HG03196 (cell line): ENCODE measurements at regions not wholly inside any gene's neighbourhood (a gene's known extent, or its start where the extent isn't known, plus 50 kb on each side); places are given as distances from the start of the nearest gene placed in this dataset.

Experiments used
- ATAC-seq: cut with Tn5 transposase; IDR thresholded peaks from one replicate; pipeline ENCODE4 v1.9.1; 2021; ENCODE audit not compliant: unreplicated experiment

GRCh38 chr11:112728288-112728687 is 232.9 kb upstream of the NCAM1 start:
- no peak for ATAC-seq

- no peak for ATAC-seq
These were observed 232.5 kb upstream of the NCAM1 start for GRCh38 chr11:112728716-112729115.

- ATAC-seq, result no peak
These were observed 230.6 kb upstream of the NCAM1 start for GRCh38 chr11:112730591-112730990.

GRCh38 chr11:112731538-112731937 is 229.7 kb upstream of the NCAM1 start:
- ATAC-seq, result no peak

- ATAC-seq, result no peak
These were observed 229.2 kb upstream of the NCAM1 start for GRCh38 chr11:112732031-112732430.

- no peak for ATAC-seq
These were observed 227.0 kb upstream of the NCAM1 start for GRCh38 chr11:112734207-112734606.

GRCh38 chr11:112735470-112735869 is 225.8 kb upstream of the NCAM1 start:
- ATAC-seq, result no peak

GRCh38 chr11:112744041-112744440 is 217.2 kb upstream of the NCAM1 start:
- no peak for ATAC-seq

DNA sequence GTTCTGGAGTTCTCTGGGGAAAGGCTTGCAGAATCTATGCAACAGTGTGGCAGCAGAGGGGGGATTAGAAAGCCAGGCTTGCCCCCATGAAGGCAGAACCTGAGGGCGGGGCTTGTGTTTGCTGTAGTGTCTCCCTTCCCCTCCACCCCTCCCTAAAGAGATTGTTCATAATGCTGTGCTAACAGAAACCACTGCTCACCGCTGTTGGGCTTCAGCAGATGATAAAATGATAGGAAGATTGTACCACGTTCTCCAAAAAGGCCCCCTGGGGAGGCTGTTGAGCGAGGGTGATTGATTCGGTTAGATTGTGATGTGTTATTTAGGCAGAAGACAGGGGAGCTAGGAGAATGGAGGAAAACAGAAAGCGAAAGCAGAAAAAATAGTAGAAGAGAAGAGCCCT is 215.2 kb upstream of the NCAM1 start:
- no peak for ATAC-seq

DNA sequence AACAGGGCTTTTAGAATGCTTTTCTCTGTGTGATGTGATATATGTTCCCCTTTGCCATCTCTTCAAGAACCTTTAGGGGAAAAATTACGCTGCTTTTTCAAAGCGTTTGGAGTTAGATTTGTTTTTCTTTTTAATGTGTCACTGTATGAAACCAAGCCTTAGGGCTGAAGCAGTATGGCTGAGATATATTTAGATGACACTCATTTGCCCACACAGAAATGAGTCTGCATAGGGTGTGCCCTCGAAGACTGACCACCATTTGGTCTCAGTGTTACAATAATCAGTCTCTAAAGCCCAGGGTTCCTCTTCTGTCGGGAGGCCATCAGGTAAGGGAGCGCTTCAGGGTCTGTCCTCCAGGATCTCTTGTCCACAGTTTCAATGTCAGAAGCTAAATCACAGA is 213.0 kb upstream of the NCAM1 start:
- ATAC-seq, result no peak

DNA sequence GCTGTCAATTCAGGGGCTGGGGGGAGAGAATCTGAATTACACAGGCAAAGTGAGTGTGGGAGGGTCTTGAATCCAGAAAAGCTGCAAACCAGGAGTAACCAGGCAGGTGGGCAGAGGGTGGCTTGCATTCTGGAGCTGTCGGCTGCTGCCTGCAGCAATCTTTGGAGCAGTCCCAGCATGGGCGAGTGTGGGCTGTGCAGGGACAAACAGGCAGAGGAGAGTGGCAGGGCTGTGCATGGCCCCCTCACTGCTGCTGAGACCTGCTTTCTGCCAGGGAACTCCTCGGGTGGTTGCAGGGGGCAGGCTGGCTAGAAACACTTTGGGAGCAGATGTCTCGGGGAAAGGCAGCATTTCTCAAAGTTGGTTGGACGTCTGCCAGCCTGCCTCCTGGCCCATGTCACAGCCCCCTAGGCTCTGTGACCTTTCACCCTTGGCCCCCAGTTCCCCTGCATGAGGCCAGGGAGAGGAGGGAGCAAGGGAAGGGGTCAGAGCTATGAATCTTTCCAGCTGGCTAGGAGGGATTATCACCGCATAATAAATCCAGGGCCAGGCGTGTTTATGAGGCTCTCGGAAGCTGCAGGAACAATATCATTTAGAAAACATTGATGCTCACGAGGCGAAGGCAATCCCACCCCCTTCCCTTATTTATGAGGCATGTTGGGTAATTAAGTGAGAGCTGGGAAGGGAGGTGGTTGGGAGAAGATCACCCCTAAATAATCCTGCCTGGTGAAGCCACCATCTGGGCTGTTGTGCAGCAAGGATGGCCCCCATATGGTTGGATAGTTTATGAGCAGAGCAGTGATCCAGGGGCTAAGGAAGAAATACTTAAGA is 212.3 kb upstream of the NCAM1 start:
- ATAC-seq, result no peak

DNA sequence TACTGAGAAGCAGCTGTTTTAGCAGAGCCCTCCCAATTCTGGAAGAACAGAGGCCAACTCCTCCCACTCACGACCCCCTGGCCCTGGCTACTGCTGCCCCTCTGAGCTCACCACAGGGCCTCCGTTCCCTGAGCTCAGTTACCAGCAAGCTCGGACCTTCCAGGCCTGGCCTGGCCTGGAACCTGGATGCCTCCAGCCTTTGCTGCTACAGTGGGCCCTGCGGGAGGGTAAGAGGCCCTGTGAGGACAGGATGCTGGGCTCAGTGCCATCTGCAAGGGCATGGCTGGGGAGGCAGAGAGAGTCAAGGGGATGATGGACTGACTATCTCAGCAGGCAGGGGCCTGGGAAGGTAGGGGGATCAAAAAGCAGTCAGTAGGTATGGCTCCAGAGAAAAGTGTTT is 209.9 kb upstream of the NCAM1 start:
- no peak for ATAC-seq

GRCh38 chr11:112751772-112752171 is 209.4 kb upstream of the NCAM1 start:
- no peak for ATAC-seq

DNA sequence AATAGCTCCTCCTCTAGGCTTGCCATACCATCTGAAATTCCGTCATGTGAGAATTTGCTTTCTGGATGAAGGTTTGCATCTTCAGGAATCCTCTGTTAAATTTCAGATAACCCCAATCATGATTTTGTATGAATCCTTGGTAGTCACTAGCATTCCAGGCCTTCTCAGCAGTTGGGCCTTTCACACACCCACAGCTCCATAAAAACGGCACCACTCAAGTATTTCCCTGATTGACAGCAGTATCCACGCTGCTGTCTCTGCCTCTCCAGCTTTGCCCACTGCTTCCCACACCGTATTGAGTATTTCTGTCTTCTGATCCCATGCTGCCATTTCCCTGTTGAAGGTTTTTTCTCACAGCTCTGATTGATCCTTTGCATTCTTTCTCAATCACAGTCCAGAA is 208.7 kb upstream of the NCAM1 start:
- no peak for ATAC-seq

DNA sequence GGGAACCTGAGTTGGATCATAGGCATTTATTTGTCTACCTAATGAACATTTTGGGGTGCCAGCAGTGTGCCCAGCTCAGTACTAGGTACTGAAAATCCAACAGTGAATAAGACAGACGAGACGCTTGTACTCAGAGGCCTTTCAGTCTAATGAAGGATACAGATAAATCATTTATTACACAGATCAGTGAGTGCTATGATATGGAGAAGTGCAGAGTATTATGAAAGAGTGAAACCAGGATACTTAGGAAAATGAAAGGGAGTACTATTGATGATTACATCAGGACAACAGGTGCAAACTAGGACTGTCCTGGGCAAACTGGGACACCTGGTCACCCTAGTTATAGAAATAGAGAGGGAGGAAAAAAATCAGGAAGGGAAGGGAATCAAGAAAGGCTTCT is 207.5 kb upstream of the NCAM1 start:
- ATAC-seq, result no peak

- no peak for ATAC-seq
These were observed 201.8 kb upstream of the NCAM1 start for GRCh38 chr11:112759418-112759817.

- no peak for ATAC-seq
These were observed 200.7 kb upstream of the NCAM1 start for GRCh38 chr11:112760396-112761059.

GRCh38 chr11:112761911-112762706 is 199.1 kb upstream of the NCAM1 start:
- no peak for ATAC-seq

- no peak for ATAC-seq
These were observed 198.5 kb upstream of the NCAM1 start for GRCh38 chr11:112762707-112763090.

GRCh38 chr11:112765337-112765736 is 195.9 kb upstream of the NCAM1 start:
- ATAC-seq, result no peak

DNA sequence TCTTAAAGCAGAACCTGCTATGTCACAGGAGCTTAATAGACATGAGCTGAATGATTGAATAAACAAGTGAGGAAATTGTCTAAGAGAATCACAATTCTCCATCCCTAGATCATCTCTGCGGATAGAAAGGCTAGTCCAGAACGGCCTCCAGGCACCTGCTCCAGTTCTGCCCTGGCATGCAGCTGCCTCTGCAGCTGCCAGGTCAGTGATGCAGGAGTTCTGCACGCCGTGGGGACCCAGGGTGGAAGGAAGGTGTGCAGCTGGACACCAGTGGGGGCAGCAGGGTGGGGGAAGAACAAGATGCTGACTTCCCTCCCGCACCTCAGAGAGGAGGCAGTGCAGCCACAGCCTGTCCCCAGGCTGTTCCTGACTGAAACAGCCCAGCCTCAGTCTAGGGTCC is 192.1 kb upstream of the NCAM1 start:
- ATAC-seq, result no peak

GRCh38 chr11:112769584-112769983 is 191.6 kb upstream of the NCAM1 start:
- ATAC-seq, result no peak
